Stomach (tissue), 4 donors: ENCODE measurements at regions not wholly inside any gene's neighbourhood (a gene's known extent, or its start where the extent isn't known, plus 50 kb on each side); places are given as distances from the start of the nearest gene placed in this dataset.

Source experiments
- EP300 ChIP-seq: sonication (generic); formaldehyde crosslinking; IDR thresholded peaks from one replicate; pipeline ENCODE4 v1.6.1; 2017; ENCODE audit warnings: antibody characterized with exemption
- POLR2A ChIP-seq, 4 donors: fragments of 450-650 bp; IDR thresholded peaks; one replicate each; pipeline ENCODE4 v1.6.1; 2016; ENCODE audit warnings: antibody characterized with exemption in 4 of 4, control low read depth in 2 of 4, mild to moderate bottlenecking in 1 of 4, moderate library complexity in 1 of 4
- POLR2AphosphoS5 ChIP-seq, 3 donors: sonication (generic); formaldehyde crosslinking; IDR thresholded peaks; one replicate each; pipeline ENCODE4 v1.6.1; 2016; ENCODE audit warnings: antibody characterized with exemption in 3 of 3
- TF ChIP-seq, protein P1 (sequence below), 7 experiments: fragments of 450-650 bp in 4 of 7; fragments of 200-600 bp in 3 of 7; sonication (generic) in 3 of 7; IDR thresholded peaks; one replicate each; pipeline ENCODE4 v1.5.1; 2016 to 2019; ENCODE audit warnings: antibody characterized with exemption in 7 of 7, control low read depth in 2 of 7, mild to moderate bottlenecking in 1 of 7

DNA sequence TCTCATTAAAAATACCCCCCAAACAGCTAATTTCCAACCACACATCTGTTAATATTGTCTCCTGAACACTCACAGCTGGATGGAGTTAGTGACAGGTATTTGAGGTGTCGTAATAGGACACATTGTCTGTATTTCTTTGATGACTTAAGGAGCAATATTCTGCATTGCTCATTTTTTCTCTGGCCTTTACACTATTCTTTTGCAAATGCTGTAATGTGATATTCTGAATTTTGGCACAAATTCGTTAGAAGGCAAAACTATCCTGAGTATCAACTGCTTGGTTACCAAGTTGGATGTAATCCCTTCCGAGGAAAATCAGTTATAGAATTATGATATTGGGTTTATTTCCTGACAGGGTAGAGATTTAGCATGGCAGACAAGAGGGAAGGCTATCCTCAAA, 1030.2 kb downstream of the MCTP2 start:
- no peak for TF ChIP-seq POLR2AphosphoS5 (IDR thresholded peaks at IDR 0.05)
- TF ChIP-seq, protein P1, sequence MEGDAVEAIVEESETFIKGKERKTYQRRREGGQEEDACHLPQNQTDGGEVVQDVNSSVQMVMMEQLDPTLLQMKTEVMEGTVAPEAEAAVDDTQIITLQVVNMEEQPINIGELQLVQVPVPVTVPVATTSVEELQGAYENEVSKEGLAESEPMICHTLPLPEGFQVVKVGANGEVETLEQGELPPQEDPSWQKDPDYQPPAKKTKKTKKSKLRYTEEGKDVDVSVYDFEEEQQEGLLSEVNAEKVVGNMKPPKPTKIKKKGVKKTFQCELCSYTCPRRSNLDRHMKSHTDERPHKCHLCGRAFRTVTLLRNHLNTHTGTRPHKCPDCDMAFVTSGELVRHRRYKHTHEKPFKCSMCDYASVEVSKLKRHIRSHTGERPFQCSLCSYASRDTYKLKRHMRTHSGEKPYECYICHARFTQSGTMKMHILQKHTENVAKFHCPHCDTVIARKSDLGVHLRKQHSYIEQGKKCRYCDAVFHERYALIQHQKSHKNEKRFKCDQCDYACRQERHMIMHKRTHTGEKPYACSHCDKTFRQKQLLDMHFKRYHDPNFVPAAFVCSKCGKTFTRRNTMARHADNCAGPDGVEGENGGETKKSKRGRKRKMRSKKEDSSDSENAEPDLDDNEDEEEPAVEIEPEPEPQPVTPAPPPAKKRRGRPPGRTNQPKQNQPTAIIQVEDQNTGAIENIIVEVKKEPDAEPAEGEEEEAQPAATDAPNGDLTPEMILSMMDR (IDR thresholded peaks at IDR 0.05), result no peak
- TF ChIP-seq EP300, result no peak
- TF ChIP-seq POLR2A (IDR thresholded peaks at IDR 0.05), result no peak
